Lower lobe of right lung (tissue), 2 donors: ENCODE measurements at regions not wholly inside any gene's neighbourhood (a gene's known extent, or its start where the extent isn't known, plus 50 kb on each side); places are given as distances from the start of the nearest gene placed in this dataset.

Source experiments
- ATAC-seq, 2 donors: fragments of 200-7000 bp; cut with Tn5 transposase; one replicate each; pipeline ENCODE4 v1.9.1; 2020 to 2022; ENCODE audit warnings: mild to moderate bottlenecking in 2 of 2, moderate library complexity in 2 of 2
- DNase-seq: peaks from one replicate; pipeline ENCODE4 v3.0.0-alpha.2; 2020
- H3K27ac ChIP-seq: fragments of 200-600 bp; one replicate; pipeline ENCODE4 v1.8.0; 2022
- H3K27me3 ChIP-seq: fragments of 200-600 bp; one replicate; pipeline ENCODE4 v1.8.0; 2022; ENCODE audit warnings: low read depth
- H3K36me3 ChIP-seq: fragments of 200-600 bp; one replicate; pipeline ENCODE4 v1.8.0; 2022; ENCODE audit warnings: mild to moderate bottlenecking
- H3K4me1 ChIP-seq: fragments of 200-600 bp; one replicate; pipeline ENCODE4 v1.8.0; 2022
- H3K4me3 ChIP-seq: fragments of 200-600 bp; one replicate; pipeline ENCODE4 v1.8.0; 2022; ENCODE audit warnings: mild to moderate bottlenecking
- H3K9me3 ChIP-seq: fragments of 200-600 bp; one replicate; pipeline ENCODE4 v1.8.0; 2022
- CTCF ChIP-seq: fragments of 200-600 bp; IDR thresholded peaks from one replicate; pipeline ENCODE4 v1.8.0; 2022; ENCODE audit warnings: antibody characterized with exemption, mild to moderate bottlenecking
- intact Hi-C: fragments of 100-400 bp; cut with DNase I; formaldehyde crosslinking; loops from one replicate; pipeline ENCODE4 v1.11.0; 2022
- donor health status: DM: no; HTN: yes; CAD: no; lungs with severe emphysema.

GRCh38 chr4:163611784-163612445, 117.4 kb downstream of the TMA16 start:
- intact Hi-C loops, result no loop called here

GRCh38 chr4:163612762-163613161, 118.3 kb downstream of the TMA16 start:
- intact Hi-C loops, result no loop called here
- Histone ChIP-seq H3K9me3 (no peaks in the 10 kb centered on the region), H3K4me3 (peak overlapping the region; percentile 34), H3K4me1 (peaks cover 2% of the 10 kb centered on the region), H3K27me3 (no peaks in the 10 kb centered on the region), H3K27ac (peak overlapping the region; percentile 63), H3K36me3 (no peaks in the 10 kb centered on the region)
- TF ChIP-seq CTCF, result no peak
- no peak for DNase-seq
- no peak for ATAC-seq

More at GRCh38 chr4:163611784-163612445, 117.4 kb downstream of the TMA16 start:
- no peaks in the 10 kb centered on the region for H3K27me3 ChIP-seq
- H3K36me3 ChIP-seq, result no peaks in the 10 kb centered on the region
- H3K4me1 ChIP-seq, result peaks cover 3% of the 10 kb centered on the region
- no peak for ATAC-seq
- no peak for TF ChIP-seq CTCF
- peak overlapping the region; percentile 34 for H3K4me3 ChIP-seq
- peak overlapping the region; percentile 63 for H3K27ac ChIP-seq
- no peaks in the 10 kb centered on the region for H3K9me3 ChIP-seq
- no peak for DNase-seq

GRCh38 chr4:163613383-163613782, 118.9 kb downstream of the TMA16 start:
- H3K27ac ChIP-seq, result peak overlapping the region; percentile 63
- no peaks in the 10 kb centered on the region for H3K36me3 ChIP-seq
- H3K9me3 ChIP-seq, result no peaks in the 10 kb centered on the region
- no peaks in the 10 kb centered on the region for H3K4me1 ChIP-seq
- no peak for DNase-seq
- intact Hi-C loops, result no loop called here
- peak overlapping the region; percentile 34 for H3K4me3 ChIP-seq
- no peak for TF ChIP-seq CTCF
- ATAC-seq, result peak; percentile 43 to 48
- H3K27me3 ChIP-seq, result no peaks in the 10 kb centered on the region

GRCh38 chr4:163614866-163615265, 120.4 kb downstream of the TMA16 start:
- no peaks in the 10 kb centered on the region for H3K4me1 ChIP-seq
- DNase-seq (no peak), ATAC-seq (no peak)
- no peaks in the 10 kb centered on the region for H3K27me3 ChIP-seq
- no peak overlapping the region for H3K4me3 ChIP-seq
- TF ChIP-seq CTCF, result no peak
- H3K36me3 ChIP-seq, result no peaks in the 10 kb centered on the region
- intact Hi-C loops, result no loop called here
- H3K27ac ChIP-seq, result no peak overlapping the region
- H3K9me3 ChIP-seq, result no peaks in the 10 kb centered on the region

GRCh38 chr4:163618845-163619244, 124.4 kb downstream of the TMA16 start:
- Histone ChIP-seq H3K9me3 (no peaks in the 10 kb centered on the region), H3K27me3 (no peaks in the 10 kb centered on the region), H3K27ac (no peak overlapping the region), H3K36me3 (no peaks in the 10 kb centered on the region), H3K4me1 (no peaks in the 10 kb centered on the region), H3K4me3 (no peak overlapping the region)
- ATAC-seq (no peak), DNase-seq (no peak)
- intact Hi-C loops, result no loop called here
- TF ChIP-seq CTCF, result no peak
